ENCODE measurements at regions not wholly inside any gene's neighbourhood (a gene's known extent, or its start where the extent isn't known, plus 50 kb on each side); places are given as distances from the start of the nearest gene placed in this dataset.
A peak's percentile ranks its signal among the peaks of the same experiment; 100 is the strongest.

DNA sequence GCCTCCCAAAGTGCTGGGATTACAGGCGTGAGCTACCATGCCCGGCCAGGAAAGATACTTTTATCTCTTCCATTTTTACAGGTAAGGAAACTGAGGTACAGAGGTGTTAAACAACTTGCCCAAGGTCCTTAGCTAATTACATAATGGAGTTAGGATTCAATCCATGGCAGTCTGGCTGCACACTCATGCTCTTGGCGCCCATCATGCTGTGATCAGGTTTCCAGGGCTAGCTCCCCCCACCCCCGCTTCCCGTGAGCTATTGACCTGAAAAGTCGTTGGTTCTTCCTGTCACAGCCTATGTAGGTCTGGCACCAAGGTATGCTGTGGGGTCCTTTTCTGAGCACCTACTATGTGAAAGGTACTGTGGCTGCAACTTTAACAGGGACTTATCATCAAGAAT, 55.9 kb upstream of the LARS2 start:
- Histone ChIP-seq H3K27ac (replicated peaks) (no peak overlapping the region), H3K4me3 (replicated peaks; ENCODE audit: insufficient read depth, low read length) (no peak overlapping the region), H3K27me3 (ENCODE audit: insufficient read depth, poor library complexity, severe bottlenecking) (no peaks in the 10 kb centered on the region)
- DNase-seq (ENCODE audit: low read depth in 1 of 2, low spot score in 1 of 2) = no peak
- TF ChIP-seq REST (IDR thresholded peaks at IDR 0.05; ENCODE audit: insufficient replicate concordance, low read depth) = no peak
- TF ChIP-seq SPI1 (IDR thresholded peaks at IDR 0.05; ENCODE audit: borderline replicate concordance, low read depth) = no peak
- TF ChIP-seq, protein P1, sequence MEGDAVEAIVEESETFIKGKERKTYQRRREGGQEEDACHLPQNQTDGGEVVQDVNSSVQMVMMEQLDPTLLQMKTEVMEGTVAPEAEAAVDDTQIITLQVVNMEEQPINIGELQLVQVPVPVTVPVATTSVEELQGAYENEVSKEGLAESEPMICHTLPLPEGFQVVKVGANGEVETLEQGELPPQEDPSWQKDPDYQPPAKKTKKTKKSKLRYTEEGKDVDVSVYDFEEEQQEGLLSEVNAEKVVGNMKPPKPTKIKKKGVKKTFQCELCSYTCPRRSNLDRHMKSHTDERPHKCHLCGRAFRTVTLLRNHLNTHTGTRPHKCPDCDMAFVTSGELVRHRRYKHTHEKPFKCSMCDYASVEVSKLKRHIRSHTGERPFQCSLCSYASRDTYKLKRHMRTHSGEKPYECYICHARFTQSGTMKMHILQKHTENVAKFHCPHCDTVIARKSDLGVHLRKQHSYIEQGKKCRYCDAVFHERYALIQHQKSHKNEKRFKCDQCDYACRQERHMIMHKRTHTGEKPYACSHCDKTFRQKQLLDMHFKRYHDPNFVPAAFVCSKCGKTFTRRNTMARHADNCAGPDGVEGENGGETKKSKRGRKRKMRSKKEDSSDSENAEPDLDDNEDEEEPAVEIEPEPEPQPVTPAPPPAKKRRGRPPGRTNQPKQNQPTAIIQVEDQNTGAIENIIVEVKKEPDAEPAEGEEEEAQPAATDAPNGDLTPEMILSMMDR (IDR thresholded peaks at IDR 0.05; ENCODE audit: insufficient read depth, low read length) = no peak
- no peak for TF ChIP-seq POLR2AphosphoS5 (IDR thresholded peaks at IDR 0.05; ENCODE audit: low read depth)
- TF ChIP-seq GABPA (IDR thresholded peaks at IDR 0.05; ENCODE audit: low read depth) = no peak

GRCh38 chr3:45332901-45333407, 55.4 kb upstream of the LARS2 start:
- DNase-seq (ENCODE audit: low read depth in 1 of 2, low spot score in 1 of 2) = no peak
- no peaks in the 10 kb centered on the region for H3K27me3 ChIP-seq (ENCODE audit: insufficient read depth, poor library complexity, severe bottlenecking)
- H3K27ac ChIP-seq (replicated peaks) = no peak overlapping the region
- TF ChIP-seq SPI1 (IDR thresholded peaks at IDR 0.05; ENCODE audit: borderline replicate concordance, low read depth) (no peak), POLR2AphosphoS5 (IDR thresholded peaks at IDR 0.05; ENCODE audit: low read depth) (no peak), REST (IDR thresholded peaks at IDR 0.05; ENCODE audit: insufficient replicate concordance, low read depth) (no peak), GABPA (IDR thresholded peaks at IDR 0.05; ENCODE audit: low read depth) (no peak)
- TF ChIP-seq, protein P1 (IDR thresholded peaks at IDR 0.05; ENCODE audit: insufficient read depth, low read length) = no peak
- H3K4me3 ChIP-seq (replicated peaks; ENCODE audit: insufficient read depth, low read length) = no peak overlapping the region

GRCh38 chr3:45333549-45333948, 54.8 kb upstream of the LARS2 start:
- Histone ChIP-seq H3K27ac (replicated peaks) (no peak overlapping the region), H3K27me3 (ENCODE audit: insufficient read depth, poor library complexity, severe bottlenecking) (no peaks in the 10 kb centered on the region), H3K4me3 (replicated peaks; ENCODE audit: insufficient read depth, low read length) (no peak overlapping the region)
- DNase-seq (ENCODE audit: low read depth in 1 of 2, low spot score in 1 of 2) = peak in 1 of 2 experiments; percentile 21
- TF ChIP-seq POLR2AphosphoS5 (IDR thresholded peaks at IDR 0.05; ENCODE audit: low read depth) = no peak
- TF ChIP-seq GABPA (IDR thresholded peaks at IDR 0.05; ENCODE audit: low read depth) = no peak
- TF ChIP-seq SPI1 (IDR thresholded peaks at IDR 0.05; ENCODE audit: borderline replicate concordance, low read depth) = no peak
- no peak for TF ChIP-seq REST (IDR thresholded peaks at IDR 0.05; ENCODE audit: insufficient replicate concordance, low read depth)
- TF ChIP-seq, protein P1 (IDR thresholded peaks at IDR 0.05; ENCODE audit: insufficient read depth, low read length) = no peak
